A549 (cell line): ENCODE measurements at regions not wholly inside any gene's neighbourhood (a gene's known extent, or its start where the extent isn't known, plus 50 kb on each side); places are given as distances from the start of the nearest gene placed in this dataset.

Experiments used
- ATAC-seq, 2 experiments: fragments of 200-7000 bp in 1 of 2; fragments of >200 bp in 1 of 2; cut with Nextera tagmentation in 1 of 2; cut with Tn5 transposase in 1 of 2; 3 replicates each; pipeline versions ENCODE4 v1.8.0 to v1.9.1; 2018 to 2020; ENCODE audit warnings: mild to moderate bottlenecking in 1 of 2, moderate library complexity in 1 of 2
- CTCF ChIA-PET: fragments of 300-600 bp; sonication (Branson Sonifier 250); formaldehyde crosslinking; extraction: SDS; loops from one replicate; lab custom pipeline; 2021; ENCODE audit warnings: antibody characterized with exemption, inconsistent platforms; lab: Yijun Ruan, JAX
- POLR2A ChIA-PET: fragments of 350-600 bp; formaldehyde crosslinking; extraction: SDS; loops from one replicate; lab custom pipeline; 2021; ENCODE audit warnings: antibody characterized with exemption, inconsistent platforms; lab: Yijun Ruan, JAX
- DNase-seq, 2 experiments: peaks; one replicate each; pipeline versions ENCODE4 v3.0.0 to v3.0.0-alpha.2; 2011 to 2016; ENCODE audit warnings: low read depth in 1 of 2, low spot score in 1 of 2
- FAIRE-seq: peaks from 2 replicates; lab custom pipeline; 2011; peaks lifted over from hg19 to GRCh38; lab: Jason Lieb, UNC
- H3K27ac ChIP-seq, 2 experiments: fragments of >200 bp; sonication (Bioruptor Twin); formaldehyde crosslinking; 3 replicates each; pipeline ENCODE4 v1.5.1; 2016 to 2017
- H3K4me1 ChIP-seq: fragments of >200 bp; sonication (Bioruptor Twin); formaldehyde crosslinking; 3 replicates; pipeline ENCODE4 v1.6.1; 2016
- H3K4me2 ChIP-seq: fragments of >200 bp; sonication (Bioruptor Twin); formaldehyde crosslinking; 3 replicates; pipeline ENCODE4 v1.6.1; 2016
- H3K4me3 ChIP-seq: fragments of >200 bp; sonication (Bioruptor Twin); formaldehyde crosslinking; 3 replicates; pipeline ENCODE4 v1.5.1; 2016
- H3K9me3 ChIP-seq: fragments of >200 bp; sonication (Bioruptor Twin); formaldehyde crosslinking; 3 replicates; pipeline ENCODE4 v1.6.1; 2016
- ATOH8 ChIP-seq: fragments of 250-450 bp; sonication (Bioruptor Pico); IDR thresholded peaks from 2 replicates; pipeline ENCODE4 v1.5.0; 2020; ENCODE audit warnings: low read depth, mild to moderate bottlenecking, moderate library complexity
- BHLHE40 ChIP-seq: IDR thresholded peaks from 2 replicates; pipeline ENCODE4 v1.6.1; 2012; ENCODE audit warnings: low read depth, low read length, inconsistent platforms
- E2F6 ChIP-seq: IDR thresholded peaks from 2 replicates; pipeline ENCODE4 v1.6.1; 2012; ENCODE audit warnings: low read depth, borderline replicate concordance
- EP300 ChIP-seq, 2 experiments: fragments of >200 bp; sonication (Bioruptor Twin); formaldehyde crosslinking; IDR thresholded peaks; 2 replicates in 1 of 2; 3 replicates in 1 of 2; pipeline ENCODE4 v1.6.1; 2016 to 2017
- ESRRA ChIP-seq: fragments of 150-350 bp; IDR thresholded peaks from 2 replicates; pipeline ENCODE4 v1.6.1; 2014; ENCODE audit warnings: mild to moderate bottlenecking, low read length, borderline replicate concordance
- FOSL2 ChIP-seq, 2 experiments: fragments of 450-650 bp in 1 of 2; fragments of >200 bp in 1 of 2; sonication (Bioruptor Twin) in 1 of 2; formaldehyde crosslinking; IDR thresholded peaks; 2 replicates each; pipeline versions ENCODE4 v1.5.0 to v1.6.1; 2016 to 2020; ENCODE audit warnings: mild to moderate bottlenecking in 1 of 2, moderate library complexity in 1 of 2
- FOXS1 ChIP-seq: fragments of 250-450 bp; sonication (Bioruptor Pico); IDR thresholded peaks from 2 replicates; pipeline ENCODE4 v1.5.0; 2020; ENCODE audit warnings: mild to moderate bottlenecking, moderate library complexity
- GATA3 ChIP-seq: IDR thresholded peaks from 2 replicates; pipeline ENCODE4 v1.6.1; 2012; ENCODE audit warnings: borderline replicate concordance
- HOXB13 ChIP-seq: fragments of 250-450 bp; sonication (Bioruptor Pico); IDR thresholded peaks from 2 replicates; pipeline ENCODE4 v1.5.0; 2020; ENCODE audit warnings: low read depth, mild to moderate bottlenecking, moderate library complexity
- JUN ChIP-seq, 2 experiments: fragments of >200 bp; sonication (Bioruptor Twin); formaldehyde crosslinking; IDR thresholded peaks; 2 replicates in 1 of 2; 3 replicates in 1 of 2; pipeline ENCODE4 v1.6.1; 2016 to 2017
- JUNB ChIP-seq: fragments of >200 bp; sonication (Bioruptor Twin); formaldehyde crosslinking; IDR thresholded peaks from 2 replicates; pipeline ENCODE4 v1.6.1; 2016
- KDM5A ChIP-seq: fragments of 200-600 bp; sonication (generic); IDR thresholded peaks from 2 replicates; pipeline ENCODE4 v1.6.1; 2016; ENCODE audit warnings: antibody characterized with exemption, mild to moderate bottlenecking
- MAX ChIP-seq: IDR thresholded peaks from 2 replicates; pipeline ENCODE4 v1.6.1; 2012
- NR3C1 ChIP-seq: fragments of >200 bp; sonication (Bioruptor Twin); formaldehyde crosslinking; IDR thresholded peaks from 3 replicates; pipeline ENCODE4 v1.6.1; 2017
- RAD21 ChIP-seq, 2 experiments: fragments of >200 bp in 1 of 2; sonication (Bioruptor Twin) in 1 of 2; formaldehyde crosslinking in 1 of 2; IDR thresholded peaks in 1 of 2; conservative IDR thresholded peaks in 1 of 2; 2 replicates in 1 of 2; 3 replicates in 1 of 2; pipeline ENCODE4 v1.6.1; 2012 to 2018; ENCODE audit warnings: inconsistent platforms in 1 of 2
- REST ChIP-seq: fragments of 200-600 bp; sonication (generic); IDR thresholded peaks from 2 replicates; pipeline ENCODE4 v1.6.1; 2016; ENCODE audit warnings: antibody characterized with exemption, mild to moderate bottlenecking, moderate library complexity
- TP53 ChIP-seq: fragments of 250-450 bp; sonication (Bioruptor Pico); IDR thresholded peaks from 2 replicates; pipeline ENCODE4 v1.5.0; 2021; ENCODE audit warnings: mild to moderate bottlenecking, moderate library complexity
- WGBS: methylation state at CpG from one replicate; pipeline ENCODE4 v1.1.6; 2017; ENCODE audit errors: missing lambda C conversion rate; 5-methylcytosine and 5-hydroxymethylcytosine counted together

- WGBS: 3% methylated on average over 8 of the region's 8 CpGs
- FAIRE-seq: no peak
- ATAC-seq: peak; percentile 98
- H3K9me3 ChIP-seq: peaks cover 9% of the 10 kb centered on the region; the same call in 2 of the 3 replicates
- DNase-seq: peak; percentile 73 to 89
- peak overlapping the region; percentile 74 to 78 for H3K27ac ChIP-seq
- TF ChIP-seq ESRRA: peak; percentile 83; the same call in 1 of the 2 replicates
- TF ChIP-seq EP300 (IDR thresholded peaks at IDR 0.05): no peak
- peak; percentile 82 for TF ChIP-seq GATA3
- TF ChIP-seq E2F6: 0 out of 2 replicates have a peak, but pooled peaks have one; percentile 10
- peak; percentile 52; the same call in 1 of the 2 replicates for TF ChIP-seq MAX
- peak in 1 of 2 experiments; percentile 32; a peak in 1 of 5 replicates for TF ChIP-seq JUN (IDR thresholded peaks at IDR 0.05)
- no peak for TF ChIP-seq BHLHE40
- no peak for TF ChIP-seq ATOH8 (CRISPR knock-in tag)
- peak in 1 of 2 experiments; percentile 10; a peak in 1 of 5 replicates for TF ChIP-seq RAD21 (conservative IDR thresholded peaks at IDR 0.05 in 1 of 2, IDR thresholded peaks at IDR 0.05 in 1 of 2)
- no peak for TF ChIP-seq REST
- peak; percentile 47; the same call in 1 of the 2 replicates for TF ChIP-seq JUNB
- no peak for TF ChIP-seq TP53 (CRISPR knock-in tag)
- TF ChIP-seq FOSL2 (IDR thresholded peaks at IDR 0.05): 0 out of 2 replicates have a peak, but pooled peaks have one; percentile 29
- TF ChIP-seq FOSL2 (CRISPR knock-in tag; IDR thresholded peaks at IDR 0.05): peak; percentile 90
- POLR2A ChIA-PET: interaction anchor here (1.1 to 1.2 kb wide), 2 partner anchors 8 to 575 kb away, joined by 5 to 8 read pairs; partner anchors contain the start of gene TBC1D22A
- H3K4me1 ChIP-seq: peaks cover 17% of the 10 kb centered on the region
- H3K4me3 ChIP-seq: peak overlapping the region; percentile 17; the same call in 1 of the 3 replicates
- peak overlapping the region; percentile 73 for H3K4me2 ChIP-seq
- CTCF ChIA-PET: no interaction called here
Observed at GRCh38 chr22:47337161-47337621, 574.7 kb downstream of the TBC1D22A start.

GRCh38 chr22:47335958-47336357, 573.5 kb downstream of the TBC1D22A start:
- peaks cover 9% of the 10 kb centered on the region; the same call in 2 of the 3 replicates for H3K9me3 ChIP-seq
- H3K4me1 ChIP-seq: peaks cover 15% of the 10 kb centered on the region
- CTCF ChIA-PET: interaction anchor here (0.6 kb wide), 1 partner anchor 12 kb away, joined by 3 read pairs; no protein-coding TSS in a partner anchor
- H3K4me3 ChIP-seq: no peak overlapping the region
- no peak overlapping the region for H3K27ac ChIP-seq
- no peak for TF ChIP-seq FOXS1 (CRISPR knock-in tag)
- TF ChIP-seq NR3C1: no peak
- TF ChIP-seq TP53 (CRISPR knock-in tag): no peak
- no peak for TF ChIP-seq KDM5A
- no peak for TF ChIP-seq ESRRA
- TF ChIP-seq HOXB13: no peak
- no peak for TF ChIP-seq ATOH8 (CRISPR knock-in tag)
- no peak for ATAC-seq
- no peak overlapping the region for H3K4me2 ChIP-seq
- DNase-seq: no peak
- POLR2A ChIA-PET: no interaction called here
- no peak for FAIRE-seq
- 95% methylated on average over 3 of the region's 3 CpGs for WGBS
